Upper lobe of left lung (tissue), 6 donors: ENCODE measurements at regions not wholly inside any gene's neighbourhood (a gene's known extent, or its start where the extent isn't known, plus 50 kb on each side); places are given as distances from the start of the nearest gene placed in this dataset.
"Not testable (repeated sequence)": the region's sequence is repeated elsewhere in the genome, so short reads cannot be mapped to it uniquely, and the experiment has no call there.

Experiments used
- ATAC-seq, 2 donors: fragments of 200-7000 bp; cut with Tn5 transposase; one replicate each; pipeline ENCODE4 v1.9.1; 2022; ENCODE audit warnings: mild to moderate bottlenecking in 2 of 2, moderate library complexity in 2 of 2; ENCODE audit not compliant: low FRiP score in 2 of 2
- DNase-seq, 2 donors: peaks; one replicate each; pipeline ENCODE4 v3.0.0-alpha.2; 2019 to 2020
- H3K27ac ChIP-seq, 4 donors: fragments of 200-600 bp; sonication (generic); one replicate each; pipeline ENCODE4 v1.5.1; 2016 to 2019
- H3K27me3 ChIP-seq, 4 donors: fragments of 200-600 bp; sonication (generic); one replicate each; pipeline ENCODE4 v1.5.1; 2017 to 2019
- H3K36me3 ChIP-seq, 4 donors: fragments of 200-600 bp; sonication (generic); one replicate each; pipeline ENCODE4 v1.5.1; 2016 to 2019
- H3K4me1 ChIP-seq, 4 donors: fragments of 200-600 bp; sonication (generic); one replicate each; pipeline ENCODE4 v1.5.1; 2018 to 2019
- H3K4me3 ChIP-seq, 4 donors: fragments of 200-600 bp; sonication (generic); one replicate each; pipeline ENCODE4 v1.5.1; 2017 to 2019; ENCODE audit warnings: mild to moderate bottlenecking in 2 of 4, moderate library complexity in 1 of 4
- H3K9me3 ChIP-seq, 4 donors: fragments of 200-600 bp; sonication (generic); one replicate each; pipeline ENCODE4 v1.5.1; 2018 to 2019
- CTCF ChIP-seq, 6 experiments: fragments of 450-650 bp in 4 of 6; fragments of 200-600 bp in 2 of 6; sonication (generic) in 2 of 6; IDR thresholded peaks; one replicate each; pipeline ENCODE4 v1.5.1; 2016 to 2019; ENCODE audit warnings: antibody characterized with exemption in 6 of 6
- EP300 ChIP-seq, 4 donors: sonication (generic); formaldehyde crosslinking; IDR thresholded peaks; one replicate each; pipeline ENCODE4 v1.5.1; 2017; ENCODE audit warnings: antibody characterized with exemption in 4 of 4, control low read depth in 2 of 4
- POLR2A ChIP-seq, 4 donors: fragments of 450-650 bp; IDR thresholded peaks; one replicate each; pipeline ENCODE4 v1.5.1; 2016 to 2017; ENCODE audit warnings: antibody characterized with exemption in 4 of 4, mild to moderate bottlenecking in 2 of 4
- POLR2AphosphoS5 ChIP-seq, 2 donors: sonication (generic); formaldehyde crosslinking; IDR thresholded peaks; one replicate each; pipeline ENCODE4 v1.5.1; 2017; ENCODE audit warnings: antibody characterized with exemption in 2 of 2
- WGBS, 2 donors: methylation state at CpG; one replicate each; pipeline ENCODE4 v1.1.5; 2017 to 2018; 5-methylcytosine and 5-hydroxymethylcytosine counted together
- donor health status: DM: no; HTN: no; CAD: no; lungs with moderate emphysema.
- donor health status: DM: no; HTN: yes; CAD: no; lungs with severe emphysema.

- Histone ChIP-seq H3K27me3 (no peaks in the 10 kb centered on the region), H3K9me3 (no peaks in the 10 kb centered on the region), H3K4me3 (no peak overlapping the region), H3K4me1 (peaks cover 0 to 3% (median 0%) of the 10 kb centered on the region in 4 donors), H3K27ac (no peak overlapping the region), H3K36me3 (no peaks in the 10 kb centered on the region)
- 87 to 90% methylated on average over 3 of the region's 3 CpGs for WGBS, 2 donors
- TF ChIP-seq CTCF (IDR thresholded peaks at IDR 0.05) (no peak), POLR2AphosphoS5 (IDR thresholded peaks at IDR 0.05) (no peak), POLR2A (IDR thresholded peaks at IDR 0.05) (no peak), EP300 (IDR thresholded peaks at IDR 0.05) (no peak)
- ATAC-seq (no peak), DNase-seq (no peak)
These were observed 50.1 kb upstream of the N4BP3 start for GRCh38 chr5:178063277-178063676.

- Histone ChIP-seq H3K9me3 (no peaks in the 10 kb centered on the region), H3K27ac (peak overlapping the region in 1 of 4 donors; percentile 52), H3K4me1 (peaks cover 0 to 7% (median 0%) of the 10 kb centered on the region in 4 donors), H3K36me3 (no peaks in the 10 kb centered on the region), H3K4me3 (no peak overlapping the region), H3K27me3 (no peaks in the 10 kb centered on the region)
- 68 to 77% methylated on average over 7 of the region's 7 CpGs for WGBS, 2 donors
- peak in 1 of 2 donors; percentile 70 for ATAC-seq
- peak in 1 of 2 donors; percentile 80 for DNase-seq
- TF ChIP-seq POLR2AphosphoS5 (IDR thresholded peaks at IDR 0.05) (no peak), CTCF (IDR thresholded peaks at IDR 0.05) (no peak), EP300 (IDR thresholded peaks at IDR 0.05) (no peak), POLR2A (IDR thresholded peaks at IDR 0.05) (no peak)
These were observed 54.9 kb upstream of the N4BP3 start for GRCh38 chr5:178058321-178059012.

GRCh38 chr5:178057839-178058238 is 55.5 kb upstream of the N4BP3 start:
- 78 to 89% methylated on average over 9 to 12 of the region's 12 CpGs for WGBS, 2 donors
- TF ChIP-seq POLR2A (IDR thresholded peaks at IDR 0.05) = no peak
- no peak for TF ChIP-seq EP300 (IDR thresholded peaks at IDR 0.05)
- TF ChIP-seq POLR2AphosphoS5 (IDR thresholded peaks at IDR 0.05) = no peak
- no peak for TF ChIP-seq CTCF (IDR thresholded peaks at IDR 0.05)
- H3K9me3 ChIP-seq = no peaks in the 10 kb centered on the region
- H3K4me3 ChIP-seq = no peak overlapping the region
- no peaks in the 10 kb centered on the region for H3K27me3 ChIP-seq
- DNase-seq (no peak), ATAC-seq (peak in 1 of 2 donors; percentile 53)
- H3K36me3 ChIP-seq = no peaks in the 10 kb centered on the region
- peaks cover 0 to 7% (median 0%) of the 10 kb centered on the region in 4 donors for H3K4me1 ChIP-seq
- peak overlapping the region in 2 of 4 donors; percentile 20 to 52 for H3K27ac ChIP-seq

GRCh38 chr5:178056935-178057334 is 56.4 kb upstream of the N4BP3 start:
- no peak for ATAC-seq
- TF ChIP-seq POLR2A (IDR thresholded peaks at IDR 0.05) = no peak
- TF ChIP-seq CTCF (IDR thresholded peaks at IDR 0.05) = no peak
- TF ChIP-seq EP300 (IDR thresholded peaks at IDR 0.05) = no peak
- no peak for TF ChIP-seq POLR2AphosphoS5 (IDR thresholded peaks at IDR 0.05)
- no peaks in the 10 kb centered on the region for H3K36me3 ChIP-seq

GRCh38 chr5:178055536-178055935 is 57.8 kb upstream of the N4BP3 start:
- H3K4me3 ChIP-seq, H3K27me3 ChIP-seq, H3K36me3 ChIP-seq, H3K27ac ChIP-seq, ATAC-seq, H3K9me3 ChIP-seq, H3K4me1 ChIP-seq: not testable (repeated sequence)
- 95 to 96% methylated on average over 20 to 24 of the region's 24 CpGs for WGBS, 2 donors
- DNase-seq = peak in 1 of 2 donors; percentile 54

More at GRCh38 chr5:178056935-178057334, 56.4 kb upstream of the N4BP3 start:
- Histone ChIP-seq H3K27me3 (no peaks in the 10 kb centered on the region), H3K4me3 (no peak overlapping the region), H3K27ac (no peak overlapping the region), H3K4me1 (peaks cover 0 to 7% (median 0%) of the 10 kb centered on the region in 4 donors), H3K9me3 (no peaks in the 10 kb centered on the region)
- 94 to 97% methylated on average over 3 of the region's 3 CpGs for WGBS, 2 donors
- DNase-seq = no peak

- not testable (repeated sequence) for ATAC-seq, H3K27me3 ChIP-seq, H3K4me3 ChIP-seq, H3K4me1 ChIP-seq, H3K9me3 ChIP-seq, H3K36me3 ChIP-seq, DNase-seq, H3K27ac ChIP-seq
- WGBS, 2 donors = 93 to 95% methylated on average over 3 of the region's 3 CpGs
These were observed 56.0 kb upstream of the PROP1 start for GRCh38 chr5:178052062-178052461.

GRCh38 chr5:178050873-178051272 is 54.8 kb upstream of the PROP1 start:
- H3K4me1 ChIP-seq, H3K27me3 ChIP-seq, H3K27ac ChIP-seq, H3K36me3 ChIP-seq, H3K4me3 ChIP-seq, ATAC-seq, DNase-seq, H3K9me3 ChIP-seq: not testable (repeated sequence)
- no CpG with 5 or more reads among the region's 8 CpGs for WGBS, 2 donors

- not testable (repeated sequence) for H3K4me3 ChIP-seq, ATAC-seq, DNase-seq, H3K27ac ChIP-seq, H3K27me3 ChIP-seq, H3K4me1 ChIP-seq, H3K9me3 ChIP-seq, H3K36me3 ChIP-seq
- 67% methylated on average over 1 of the region's 7 CpGs; no CpG with 5 or more reads in 1 of the 2 donors for WGBS, 2 donors
These were observed 51.9 kb upstream of the PROP1 start for GRCh38 chr5:178047943-178048342.
